GM10248 (cell line): ENCODE measurements at regions not wholly inside any gene's neighbourhood (a gene's known extent, or its start where the extent isn't known, plus 50 kb on each side); places are given as distances from the start of the nearest gene placed in this dataset.

Source experiments
- CTCF ChIA-PET: fragments of 300-600 bp; sonication (Branson Sonifier 250); formaldehyde crosslinking; extraction: SDS; loops from one replicate; lab custom pipeline; 2021; ENCODE audit warnings: antibody characterized with exemption; lab: Yijun Ruan, JAX
- POLR2A ChIA-PET: fragments of 350-650 bp; sonication (Branson Sonifier 250); formaldehyde crosslinking; extraction: SDS; loops from one replicate; lab custom pipeline; 2020; ENCODE audit warnings: antibody characterized with exemption; lab: Yijun Ruan, JAX
- DNase-seq: peaks from one replicate; pipeline ENCODE4 v3.0.0; 2012; ENCODE audit errors: extremely low spot score
- CTCF ChIP-seq: IDR thresholded peaks from 2 replicates; pipeline ENCODE4 v1.5.1; 2012; ENCODE audit warnings: mild to moderate bottlenecking, low read depth; ENCODE audit errors: extremely low read depth, missing control alignments, control extremely low read depth

- no peak for DNase-seq
- ChIA-PET CTCF (no interaction called here), POLR2A (no interaction called here)
- no peak for TF ChIP-seq CTCF
Measured at GRCh38 chr4:127417885-127418535, 214.7 kb upstream of the INTU start.

- TF ChIP-seq CTCF, result no peak
- no peak for DNase-seq
- POLR2A ChIA-PET, result no interaction called here
- CTCF ChIA-PET, result no interaction called here
Measured at GRCh38 chr4:127419431-127419830, 213.3 kb upstream of the INTU start.

- ChIA-PET POLR2A (no interaction called here), CTCF (no interaction called here)
- DNase-seq, result no peak
Measured at GRCh38 chr4:127421437-127421836, 211.3 kb upstream of the INTU start.

GRCh38 chr4:127425202-127425845 lies 207.4 kb upstream of the INTU start:
- CTCF ChIA-PET, result no interaction called here
- TF ChIP-seq CTCF, result no peak
- POLR2A ChIA-PET, result no interaction called here
- DNase-seq, result no peak

More at GRCh38 chr4:127421437-127421836, 211.3 kb upstream of the INTU start:
- no peak for TF ChIP-seq CTCF

GRCh38 chr4:127425851-127426250 lies 206.9 kb upstream of the INTU start:
- ChIA-PET POLR2A (no interaction called here), CTCF (no interaction called here)
- no peak for TF ChIP-seq CTCF
- no peak for DNase-seq

GRCh38 chr4:127441571-127441970 lies 191.2 kb upstream of the INTU start:
- CTCF ChIA-PET, result no interaction called here
- DNase-seq, result no peak
- POLR2A ChIA-PET, result no interaction called here
- no peak for TF ChIP-seq CTCF
